Mesenchymal stem cell (in vitro differentiated cells and primary cell): ENCODE measurements at regions not wholly inside any gene's neighbourhood (a gene's known extent, or its start where the extent isn't known, plus 50 kb on each side); places are given as distances from the start of the nearest gene placed in this dataset.

ENCODE experiments used
- DNase-seq: peaks from one replicate; pipeline ENCODE4 v3.0.0-alpha.2; 2013
- H2AFZ ChIP-seq: one replicate; pipeline ENCODE4 v1.6.1; 2013; ENCODE audit warnings: low read depth, mild to moderate bottlenecking, control low read depth, inconsistent platforms, low read length, moderate library complexity
- H2AK5ac ChIP-seq: 2 replicates; pipeline ENCODE4 v1.6.1; 2013; ENCODE audit warnings: low read length, moderate library complexity, mild to moderate bottlenecking, inconsistent platforms; ENCODE audit not compliant: severe bottlenecking
- H2BK120ac ChIP-seq: one replicate; pipeline ENCODE4 v1.6.1; 2013; ENCODE audit warnings: low read depth, mild to moderate bottlenecking, inconsistent platforms, low read length, moderate library complexity
- H2BK12ac ChIP-seq, 2 experiments: one replicate each; pipeline ENCODE4 v1.6.1; 2013; ENCODE audit warnings: inconsistent platforms in 2 of 2, low read length in 2 of 2, mild to moderate bottlenecking in 2 of 2, moderate library complexity in 2 of 2, control low read depth in 1 of 2
- H2BK15ac ChIP-seq: one replicate; pipeline ENCODE4 v1.6.1; 2013; ENCODE audit warnings: mild to moderate bottlenecking, low read depth, inconsistent platforms; ENCODE audit not compliant: poor library complexity, severe bottlenecking
- H2BK5ac ChIP-seq: 2 replicates; pipeline ENCODE4 v1.6.1; 2013; ENCODE audit warnings: low read depth, mild to moderate bottlenecking, low read length, control low read depth, inconsistent platforms; ENCODE audit not compliant: poor library complexity, severe bottlenecking
- H3K14ac ChIP-seq, 2 experiments: one replicate each; pipeline ENCODE4 v1.6.1; 2013; ENCODE audit warnings: inconsistent platforms in 2 of 2, low read length in 2 of 2, control low read depth in 1 of 2, mild to moderate bottlenecking in 1 of 2, moderate library complexity in 1 of 2
- H3K18ac ChIP-seq, 2 experiments: one replicate each; pipeline ENCODE4 v1.6.1; 2013; ENCODE audit warnings: inconsistent platforms in 2 of 2, low read length in 2 of 2, control low read depth in 1 of 2, low read depth in 1 of 2, mild to moderate bottlenecking in 1 of 2
- H3K23ac ChIP-seq, 2 experiments: one replicate each; pipeline ENCODE4 v1.6.1; 2013; ENCODE audit warnings: inconsistent platforms in 2 of 2, low read length in 2 of 2, mild to moderate bottlenecking in 2 of 2, moderate library complexity in 2 of 2, control low read depth in 1 of 2
- H3K27ac ChIP-seq: 2 replicates; pipeline ENCODE4 v1.5.1; 2013; ENCODE audit warnings: mild to moderate bottlenecking, moderate library complexity, low read length, control low read depth, inconsistent platforms; ENCODE audit not compliant: poor library complexity, severe bottlenecking
- H3K27me3 ChIP-seq, 2 experiments: 2 replicates each; pipeline versions ENCODE4 v1.6.1 to v1.7.0; 2013; ENCODE audit warnings: low read length in 2 of 2, mild to moderate bottlenecking in 2 of 2, moderate library complexity in 2 of 2, control low read depth in 1 of 2, inconsistent platforms in 1 of 2; ENCODE audit not compliant: control insufficient read depth in 1 of 2, insufficient read depth in 1 of 2
- H3K36me3 ChIP-seq, 2 experiments: 2 replicates each; pipeline versions ENCODE4 v1.6.1 to v1.7.0; 2013; ENCODE audit warnings: low read length in 2 of 2, control low read depth in 1 of 2, inconsistent platforms in 1 of 2, low read depth in 1 of 2, mild to moderate bottlenecking in 1 of 2; ENCODE audit not compliant: insufficient read depth in 2 of 2, control insufficient read depth in 1 of 2
- H3K4ac ChIP-seq, 2 experiments: one replicate each; pipeline ENCODE4 v1.6.1; 2013; ENCODE audit warnings: inconsistent platforms in 2 of 2, low read length in 2 of 2, mild to moderate bottlenecking in 2 of 2, moderate library complexity in 2 of 2, control low read depth in 1 of 2, low read depth in 1 of 2
- H3K4me1 ChIP-seq: 2 replicates; pipeline ENCODE4 v1.6.1; 2013; ENCODE audit warnings: low read depth, low read length, control low read depth; ENCODE audit not compliant: control insufficient read depth, insufficient read depth
- H3K4me2 ChIP-seq: 2 replicates; pipeline ENCODE4 v1.6.1; 2013; ENCODE audit warnings: low read length, mild to moderate bottlenecking, inconsistent platforms; ENCODE audit not compliant: poor library complexity, severe bottlenecking
- H3K4me3 ChIP-seq, 2 experiments: 2 replicates each; pipeline versions ENCODE4 v1.5.1 to v1.7.0; 2013; ENCODE audit warnings: low read length in 2 of 2, mild to moderate bottlenecking in 2 of 2, control low read depth in 1 of 2, low read depth in 1 of 2; ENCODE audit not compliant: insufficient read depth in 1 of 2
- H3K79me1 ChIP-seq: replicated peaks from 2 replicates; pipeline ENCODE4 v1.6.1; 2013; ENCODE audit warnings: mild to moderate bottlenecking, control low read depth, low read length, inconsistent platforms; ENCODE audit not compliant: poor library complexity, severe bottlenecking
- H3K9ac ChIP-seq: 2 replicates; pipeline ENCODE4 v1.7.0; 2013; ENCODE audit warnings: mild to moderate bottlenecking, low read length, moderate library complexity
- H3K9me3 ChIP-seq: 2 replicates; pipeline ENCODE4 v1.7.0; 2013; ENCODE audit warnings: mild to moderate bottlenecking, low read length; ENCODE audit not compliant: control insufficient read depth
- H4K8ac ChIP-seq: one replicate; pipeline ENCODE4 v1.6.1; 2013; ENCODE audit warnings: inconsistent platforms, mild to moderate bottlenecking, low read length, moderate library complexity
- H4K91ac ChIP-seq: one replicate; pipeline ENCODE4 v1.6.1; 2013; ENCODE audit warnings: mild to moderate bottlenecking, low read length, inconsistent platforms
- WGBS: methylation state at CpG from one replicate; pipeline ENCODE4 v1.1.7; 2013; ENCODE audit warnings: mixed read lengths; 5-methylcytosine and 5-hydroxymethylcytosine counted together

- WGBS: 41% methylated on average over 3 of the region's 3 CpGs
- no peaks in the 10 kb centered on the region for H3K36me3 ChIP-seq
Measured at GRCh38 chr14:100645982-100646314, 58.7 kb upstream of the BEGAIN start.

GRCh38 chr14:100648474-100649172 lies 61.4 kb upstream of the BEGAIN start:
- WGBS: 64% methylated on average over 2 of the region's 2 CpGs
- Histone ChIP-seq H3K18ac (peak overlapping the region in 1 of 2 experiments; percentile 29), H3K27ac (no peak overlapping the region), H3K79me1 (no peaks in the 10 kb centered on the region), H3K23ac (no peak overlapping the region), H3K4me2 (no peak overlapping the region), H3K9ac (no peak overlapping the region), H3K14ac (no peak overlapping the region), H4K8ac (no peak overlapping the region), H3K4me1 (peaks cover 10% of the 10 kb centered on the region), H2AK5ac (peak overlapping the region; percentile 9), H2AFZ (no peak overlapping the region), H3K36me3 (no peaks in the 10 kb centered on the region), H3K4ac (no peak overlapping the region), H4K91ac (peak overlapping the region; percentile 16), H2BK15ac (no peak overlapping the region), H2BK12ac (no peak overlapping the region), H2BK120ac (no peak overlapping the region), H2BK5ac (no peak overlapping the region), H3K4me3 (no peak overlapping the region), H3K9me3 (no peaks in the 10 kb centered on the region), H3K27me3 (peaks cover 0 to 40% of the 10 kb centered on the region in 2 experiments)
- DNase-seq: no peak

More at GRCh38 chr14:100645982-100646314, 58.7 kb upstream of the BEGAIN start:
- Histone ChIP-seq H4K91ac (no peak overlapping the region), H3K9ac (no peak overlapping the region), H2AFZ (no peak overlapping the region), H3K9me3 (no peaks in the 10 kb centered on the region), H2BK12ac (no peak overlapping the region), H2BK15ac (no peak overlapping the region), H3K18ac (no peak overlapping the region), H3K23ac (no peak overlapping the region), H2BK5ac (no peak overlapping the region), H3K27me3 (peaks cover 0 to 34% of the 10 kb centered on the region in 2 experiments), H3K27ac (no peak overlapping the region), H3K79me1 (no peaks in the 10 kb centered on the region), H3K4me3 (no peak overlapping the region), H3K4ac (no peak overlapping the region), H4K8ac (no peak overlapping the region), H3K14ac (no peak overlapping the region), H2AK5ac (no peak overlapping the region), H2BK120ac (no peak overlapping the region), H3K4me1 (peaks cover 18% of the 10 kb centered on the region), H3K4me2 (no peak overlapping the region)
- DNase-seq: no peak

- no peak overlapping the region for H3K9ac ChIP-seq
- DNase-seq: no peak
- H2BK120ac ChIP-seq: no peak overlapping the region
- no peaks in the 10 kb centered on the region for H3K9me3 ChIP-seq
- no peak overlapping the region for H3K14ac ChIP-seq
- H4K91ac ChIP-seq: no peak overlapping the region
- no peak overlapping the region for H3K4ac ChIP-seq
- H3K36me3 ChIP-seq: no peaks in the 10 kb centered on the region
- 33% methylated on average over 1 of the region's 1 CpG for WGBS
- H3K23ac ChIP-seq: no peak overlapping the region
- H4K8ac ChIP-seq: no peak overlapping the region
- H2BK12ac ChIP-seq: no peak overlapping the region
- no peak overlapping the region for H2AK5ac ChIP-seq
- H3K4me3 ChIP-seq: no peak overlapping the region
- no peaks in the 10 kb centered on the region for H3K79me1 ChIP-seq
- peaks cover 0 to 41% of the 10 kb centered on the region in 2 experiments for H3K27me3 ChIP-seq
- H2AFZ ChIP-seq: no peak overlapping the region
- H3K4me1 ChIP-seq: peaks cover 10% of the 10 kb centered on the region
- H2BK5ac ChIP-seq: no peak overlapping the region
- no peak overlapping the region for H3K27ac ChIP-seq
- H2BK15ac ChIP-seq: no peak overlapping the region
- H3K18ac ChIP-seq: no peak overlapping the region
- H3K4me2 ChIP-seq: no peak overlapping the region
Measured at GRCh38 chr14:100649173-100649519, 61.9 kb upstream of the BEGAIN start.

GRCh38 chr14:100651999-100652508 lies 64.8 kb upstream of the BEGAIN start:
- Histone ChIP-seq H4K8ac (no peak overlapping the region), H3K9me3 (no peaks in the 10 kb centered on the region)

More at GRCh38 chr14:100651999-100652508, 64.8 kb upstream of the BEGAIN start:
- Histone ChIP-seq H3K23ac (no peak overlapping the region), H4K91ac (no peak overlapping the region), H3K18ac (no peak overlapping the region), H3K4me3 (no peak overlapping the region), H3K14ac (no peak overlapping the region), H3K4me2 (no peak overlapping the region), H3K79me1 (no peaks in the 10 kb centered on the region), H2BK5ac (no peak overlapping the region), H3K4me1 (peaks cover 20% of the 10 kb centered on the region), H3K27ac (no peak overlapping the region), H3K9ac (no peak overlapping the region), H2AK5ac (no peak overlapping the region), H2BK12ac (no peak overlapping the region), H2BK15ac (no peak overlapping the region), H2BK120ac (no peak overlapping the region), H3K36me3 (no peaks in the 10 kb centered on the region), H3K27me3 (peaks cover 0 to 53% of the 10 kb centered on the region in 2 experiments), H3K4ac (no peak overlapping the region), H2AFZ (no peak overlapping the region)
- WGBS: 80% methylated on average over 1 of the region's 2 CpGs
- DNase-seq: no peak
